ENCODE measurements at regions not wholly inside any gene's neighbourhood (a gene's known extent, or its start where the extent isn't known, plus 50 kb on each side); places are given as distances from the start of the nearest gene placed in this dataset.

- TF ChIP-seq CTCF (conservative IDR thresholded peaks at IDR 0.05; ENCODE audit: low read length) (peak; percentile 68), EZH2phosphoT487 (IDR thresholded peaks at IDR 0.05; ENCODE audit: borderline replicate concordance, low read depth, low read length) (no peak)
Observed at GRCh38 chr1:38152351-38153065, 105.9 kb upstream of the POU3F1 start.
